DMS153 treated with DMSO at 0.1 percent for 48 hours (cell line): ENCODE measurements at regions not wholly inside any gene's neighbourhood (a gene's known extent, or its start where the extent isn't known, plus 50 kb on each side); places are given as distances from the start of the nearest gene placed in this dataset.

Source experiments
- DNase-seq: peaks from one replicate; lab custom pipeline; 2025; ENCODE audit not compliant: unreplicated experiment; lab: John Stamatoyannopoulos, UW

DNA sequence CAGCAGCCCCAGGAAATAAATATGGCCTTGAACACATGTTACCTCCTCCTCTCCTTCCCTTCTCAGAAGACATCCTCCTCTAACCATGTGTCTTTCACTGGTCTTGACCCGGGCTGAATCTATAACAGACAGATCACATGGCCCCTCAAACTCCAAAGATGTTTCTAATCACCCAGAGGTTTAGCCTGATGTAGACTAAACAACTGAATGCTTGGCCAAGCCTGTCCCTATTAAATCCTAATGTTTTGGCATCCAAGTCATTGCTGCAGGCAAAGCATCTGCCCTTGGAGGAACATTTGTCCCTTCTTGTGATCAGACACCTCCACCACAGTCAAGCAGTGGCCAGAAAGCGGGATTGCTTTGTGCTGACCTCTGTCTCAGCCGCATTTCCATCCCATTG lies 65.5 kb downstream of the ANKRD60 start:
- DNase-seq = no peak

GRCh38 chr20:58161192-58161591 lies 67.3 kb downstream of the ANKRD60 start:
- DNase-seq = no peak

DNA sequence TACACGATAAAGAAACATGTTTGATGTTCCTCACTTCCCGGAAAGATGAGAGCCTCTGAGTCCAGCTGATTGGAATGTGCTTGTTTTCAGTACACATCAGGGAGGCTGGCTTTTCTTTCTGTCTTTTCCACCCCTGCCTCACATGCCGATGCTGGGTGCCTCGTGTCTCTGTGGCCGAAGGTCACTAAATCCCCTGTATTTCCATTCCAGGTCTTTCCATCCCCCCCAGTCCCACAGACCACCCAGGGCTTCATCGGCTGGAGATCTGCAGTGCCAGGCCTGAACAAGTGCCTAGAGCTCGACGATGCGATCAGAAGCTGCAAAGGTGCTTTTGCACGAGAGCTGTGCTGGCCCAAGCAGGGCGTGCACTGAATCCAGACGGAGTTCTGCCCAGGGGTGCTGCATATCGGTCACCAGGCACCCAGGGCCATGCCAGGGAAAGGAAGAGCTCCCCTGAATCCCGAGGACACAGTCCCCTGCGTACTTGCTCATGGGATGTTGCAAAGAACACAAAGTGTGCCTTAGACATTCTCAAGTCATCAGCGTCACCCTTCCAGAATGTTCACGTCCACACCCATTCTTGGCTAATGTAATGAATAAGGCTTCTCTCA lies 67.9 kb downstream of the ANKRD60 start:
- DNase-seq = no peak

- no peak for DNase-seq
Measured at GRCh38 chr20:58155148-58155925, 73.1 kb downstream of the ANKRD60 start.

DNA sequence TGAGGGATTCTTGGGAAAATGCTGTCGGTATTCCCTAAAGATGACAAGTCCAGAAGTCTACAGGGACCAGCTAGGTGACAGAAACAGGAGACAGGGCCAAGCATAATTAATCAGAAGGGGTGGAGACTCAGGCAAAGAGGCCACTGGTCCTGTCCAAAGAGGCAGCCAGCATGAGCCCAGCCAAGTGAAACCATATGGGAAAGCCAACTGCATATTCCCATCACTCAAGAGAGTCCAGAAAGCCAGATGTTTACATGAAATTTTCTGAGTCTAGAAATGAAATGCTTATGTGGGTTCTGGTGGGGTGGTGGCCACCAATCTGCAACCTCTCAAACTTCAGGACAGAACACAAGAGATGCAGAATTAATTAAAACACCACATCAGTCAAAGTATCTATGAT lies 74.3 kb downstream of the ANKRD60 start:
- DNase-seq = no peak

DNA sequence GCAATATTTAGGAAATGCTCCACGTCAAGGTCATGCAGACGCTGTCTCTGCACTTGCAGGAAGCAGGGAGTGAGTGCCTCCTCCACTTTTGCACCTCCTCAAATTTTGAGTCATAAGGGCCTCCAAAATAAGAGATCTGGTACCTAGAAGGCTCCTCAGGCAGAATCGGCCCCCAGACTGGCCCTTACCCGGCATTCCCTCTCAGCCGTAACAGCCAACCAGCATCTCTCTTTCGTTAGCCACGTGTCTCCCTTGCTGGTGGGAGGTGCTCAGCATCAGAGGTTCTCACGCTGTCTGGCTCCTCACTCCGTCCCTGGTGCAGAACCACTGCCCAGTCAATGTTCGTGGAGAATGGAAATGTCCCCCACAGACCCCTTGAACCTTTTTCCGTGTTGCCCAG lies 75.3 kb downstream of the ANKRD60 start:
- no peak for DNase-seq

GRCh38 chr20:58150772-58151171 lies 77.7 kb downstream of the ANKRD60 start:
- DNase-seq = peak; percentile 61

GRCh38 chr20:58149437-58150091 lies 78.9 kb downstream of the ANKRD60 start:
- no peak for DNase-seq

GRCh38 chr20:58148891-58149290 lies 79.6 kb downstream of the ANKRD60 start:
- no peak for DNase-seq

- DNase-seq = no peak
Measured at GRCh38 chr20:58147628-58148370, 80.7 kb downstream of the ANKRD60 start.

GRCh38 chr20:58146746-58147140 lies 81.7 kb downstream of the ANKRD60 start:
- no peak for DNase-seq

DNA sequence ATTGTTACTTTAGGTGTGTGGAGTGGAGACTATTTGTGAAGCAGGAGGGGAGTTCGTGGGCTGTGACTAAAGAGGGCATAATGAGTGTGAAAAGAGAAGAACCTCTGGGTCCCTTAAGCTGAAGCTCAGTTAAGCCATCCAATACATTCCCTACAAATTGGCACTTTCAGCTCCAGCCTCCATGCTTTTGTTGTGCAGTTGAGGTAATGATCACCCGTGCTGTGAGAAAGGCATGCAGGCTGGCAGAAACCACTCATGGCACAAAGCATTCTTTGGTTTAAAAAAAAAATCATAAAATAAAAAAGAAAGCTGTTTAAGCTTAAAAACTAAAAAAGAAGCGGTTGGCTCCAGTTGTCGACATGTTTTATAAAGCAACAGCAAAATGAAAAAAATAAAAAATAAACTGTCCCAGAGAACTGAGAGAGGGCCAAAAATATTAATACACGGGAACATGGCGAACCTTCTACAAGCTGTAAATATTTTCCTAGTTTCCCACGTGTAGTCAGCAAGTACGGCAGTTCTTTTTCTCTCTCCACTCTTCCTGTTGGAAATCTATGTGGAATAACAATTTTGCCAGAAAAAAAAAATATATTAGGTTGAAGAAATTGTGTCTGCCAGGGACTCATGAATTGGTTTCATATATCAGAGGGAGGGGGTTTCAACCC lies 82.2 kb downstream of the ANKRD60 start:
- no peak for DNase-seq

DNA sequence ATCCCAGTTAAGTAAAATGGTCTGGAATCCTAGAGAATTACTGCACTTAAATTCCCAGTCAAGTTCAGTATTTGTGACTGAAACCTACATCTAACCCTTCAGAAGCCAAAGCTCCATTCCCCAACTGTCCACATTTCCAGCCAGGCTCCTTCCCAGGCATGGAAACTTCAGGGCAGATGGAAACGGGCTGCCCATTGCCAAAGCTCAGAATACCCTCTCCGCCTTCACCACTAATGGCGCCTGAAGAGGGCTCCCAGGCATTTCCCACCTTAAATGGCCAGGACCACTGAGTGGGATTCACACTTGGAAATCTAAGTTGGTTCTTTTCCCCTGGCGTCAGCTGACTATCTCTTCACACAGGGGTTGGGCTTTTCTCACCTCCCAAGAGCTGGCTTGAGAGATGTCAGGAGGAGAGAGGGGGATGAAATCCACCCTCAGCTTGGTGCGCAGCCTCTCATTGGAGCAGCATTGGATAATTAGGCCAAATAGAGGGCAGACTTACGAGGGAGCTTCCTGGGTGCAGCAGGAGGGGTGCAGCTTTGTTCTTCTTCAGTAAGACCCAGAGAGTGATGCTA lies 82.9 kb downstream of the ANKRD60 start:
- no peak for DNase-seq

DNA sequence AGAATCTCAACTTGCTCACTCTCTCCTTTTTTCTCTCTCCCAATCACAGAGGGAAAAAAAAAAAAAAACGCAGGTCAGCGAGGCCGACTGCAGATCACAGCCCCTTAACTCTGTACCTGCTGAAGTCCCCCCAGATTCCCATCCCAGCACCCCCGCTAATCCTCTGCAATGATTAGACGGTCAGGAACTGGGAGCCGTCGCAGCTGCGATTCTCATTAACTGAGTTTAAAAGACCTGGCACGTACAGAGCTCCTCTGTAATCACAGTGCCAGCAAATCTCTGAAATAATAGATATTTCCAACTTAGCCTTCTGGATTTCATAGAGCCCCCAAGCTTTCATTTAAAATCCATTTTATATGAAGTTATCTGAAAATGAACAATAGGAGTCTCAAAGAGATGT lies 84.4 kb downstream of the ANKRD60 start:
- no peak for DNase-seq

DNA sequence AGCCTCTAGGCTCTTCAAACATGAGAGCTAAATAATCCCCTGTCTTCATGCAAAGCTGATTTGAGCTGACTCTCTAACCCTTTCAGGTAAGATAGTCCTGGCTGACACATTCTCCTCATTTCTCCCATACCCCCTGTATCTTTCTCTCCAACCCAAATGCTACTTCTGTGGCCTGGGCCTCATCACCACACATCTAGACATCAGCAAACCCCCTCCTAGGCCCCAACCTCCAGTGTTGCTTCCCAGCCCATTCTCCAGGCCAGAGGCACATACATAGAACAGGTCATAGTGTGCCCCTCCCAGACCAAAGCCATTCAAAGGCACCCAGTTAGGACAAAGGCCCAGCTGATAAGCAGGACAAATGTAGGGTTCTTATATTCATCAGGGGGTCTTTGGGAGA lies 84.9 kb downstream of the ANKRD60 start:
- no peak for DNase-seq

DNA sequence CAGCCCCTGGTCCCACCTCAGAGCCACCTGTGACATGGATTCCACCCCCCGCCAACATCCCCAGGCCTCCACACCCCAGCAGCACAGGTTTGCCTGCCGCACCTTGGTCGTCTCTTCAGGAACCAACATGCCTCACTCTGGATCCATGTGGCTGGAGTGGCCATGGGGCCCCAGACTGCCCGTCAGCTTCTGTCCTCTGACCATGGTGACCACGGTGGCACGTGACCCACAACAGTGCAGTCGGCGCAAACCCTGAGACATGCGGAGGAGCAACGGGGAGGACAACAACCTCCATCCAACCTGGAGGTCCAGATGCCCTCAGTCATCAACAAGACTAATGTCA lies 85.6 kb downstream of the ANKRD60 start:
- no peak for DNase-seq

DNA sequence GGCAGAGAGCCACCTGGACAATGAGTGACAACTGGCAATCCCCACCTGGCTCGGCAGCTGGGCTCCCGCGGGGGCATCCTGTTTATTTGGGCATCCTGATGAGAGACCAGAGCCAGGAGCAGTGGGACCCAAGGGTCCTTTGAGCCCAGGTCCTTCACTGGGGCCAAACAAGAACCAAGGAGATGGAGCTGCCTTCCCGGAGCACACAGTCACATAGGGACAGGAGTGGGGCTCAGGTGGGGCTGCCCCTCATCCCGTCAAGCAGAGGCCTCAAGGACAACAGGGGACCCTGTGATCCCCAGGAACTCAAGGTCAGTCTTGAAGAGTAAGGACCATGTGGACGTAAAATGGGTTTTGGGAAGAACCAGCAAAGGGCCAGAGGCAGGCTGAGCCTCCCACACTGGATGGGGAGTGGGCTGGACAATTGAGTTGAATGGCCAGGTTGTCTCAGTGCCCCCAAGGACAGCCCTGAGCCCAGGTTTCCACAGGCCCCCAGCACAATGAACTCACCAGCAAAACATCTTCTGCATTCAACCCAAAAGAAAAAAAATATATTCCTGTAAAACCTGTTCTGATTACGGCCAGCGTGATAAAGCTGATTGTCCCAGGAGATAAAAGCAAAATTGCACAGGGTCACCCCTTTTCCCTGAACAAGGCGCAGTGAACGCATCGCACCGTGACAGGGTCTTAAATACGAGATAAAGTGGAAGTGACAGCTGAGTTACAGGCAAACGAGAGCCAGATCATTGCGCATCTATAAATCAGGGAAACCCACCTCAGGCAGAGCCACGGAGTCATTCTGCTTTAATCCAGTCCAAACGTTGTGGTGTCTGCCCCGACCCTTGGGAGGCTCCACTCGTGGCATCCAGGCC lies 86.2 kb downstream of the ANKRD60 start:
- DNase-seq = no peak

DNA sequence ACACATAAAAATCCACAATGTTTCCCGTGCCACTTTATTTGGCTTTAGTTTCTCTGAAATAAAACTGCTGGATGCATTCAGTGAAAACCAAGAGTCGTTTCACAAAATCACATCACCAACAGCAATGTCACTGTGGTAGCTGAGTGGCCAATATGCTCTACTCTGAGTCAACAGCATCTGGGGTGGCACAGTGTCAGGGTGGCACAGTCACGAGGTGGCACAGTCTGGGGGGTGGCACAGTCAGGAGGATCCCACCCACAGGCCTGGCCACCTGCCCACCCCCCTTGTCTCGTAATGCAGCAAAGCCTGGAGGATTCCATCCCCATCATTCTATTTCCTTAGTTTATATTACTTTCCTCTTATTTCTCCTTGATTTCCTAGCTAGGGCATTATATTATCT lies 87.0 kb downstream of the ANKRD60 start:
- no peak for DNase-seq

DNA sequence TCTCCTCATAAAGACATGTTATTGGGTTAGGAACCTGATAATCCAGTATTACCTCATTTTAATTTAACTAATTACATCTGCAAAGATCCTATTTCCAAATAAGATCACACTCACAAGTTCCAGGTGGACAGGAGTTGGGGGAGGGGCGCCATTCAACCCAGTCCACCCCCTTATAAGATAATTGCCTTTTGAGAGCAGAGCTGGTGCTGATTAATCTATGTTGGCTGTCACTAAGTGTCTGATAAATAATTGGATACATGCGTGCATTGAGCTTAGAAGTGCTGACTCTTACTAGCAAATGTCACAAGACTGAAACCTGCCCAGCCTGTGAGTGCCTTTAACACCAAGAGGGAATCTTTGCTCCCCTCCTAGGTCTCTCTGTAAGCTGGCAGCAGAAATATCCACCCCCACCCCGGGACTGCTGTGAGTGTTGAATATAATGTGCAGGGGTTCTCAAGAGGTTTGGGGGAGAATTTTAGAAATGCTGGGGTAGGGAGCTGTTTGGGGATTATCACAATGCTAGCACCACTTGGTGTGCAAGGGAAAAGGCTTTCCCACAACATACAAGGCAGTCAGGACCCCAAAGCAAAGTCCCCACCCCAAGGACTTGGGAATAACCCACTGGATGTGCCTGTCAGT lies 87.5 kb downstream of the ANKRD60 start:
- no peak for DNase-seq
